OCI-LY3 (cell line): ENCODE measurements at regions not wholly inside any gene's neighbourhood (a gene's known extent, or its start where the extent isn't known, plus 50 kb on each side); places are given as distances from the start of the nearest gene placed in this dataset.

Experiments used
- H2AFZ ChIP-seq: fragments of 200-600, 300-600 bp; shearing (Covaris generic); 2 replicates; pipeline ENCODE4 v1.6.0; 2014; ENCODE audit warnings: antibody characterized with exemption, low read depth, low read length
- H3K27ac ChIP-seq: fragments of 200-600, 300-600 bp; sonication (generic); 2 replicates; pipeline ENCODE4 v1.5.1; 2014; ENCODE audit warnings: mild to moderate bottlenecking, low read length, moderate library complexity, mixed read lengths
- H3K27me3 ChIP-seq: fragments of 200-600, 300-600 bp; sonication (generic); 2 replicates; pipeline ENCODE4 v1.6.1; 2014; ENCODE audit warnings: low read depth, low read length, mixed read lengths
- H3K36me3 ChIP-seq: fragments of 200-600, 300-600 bp; sonication (generic); replicated peaks from 2 replicates; pipeline ENCODE3; 2014; ENCODE audit warnings: low read depth, low read length, mixed read lengths
- H3K4me1 ChIP-seq: fragments of 300-600, 200-600 bp; sonication (generic); 2 replicates; pipeline ENCODE4 v1.6.1; 2014; ENCODE audit warnings: low read length, mixed read lengths
- H3K4me2 ChIP-seq: fragments of 200-600, 300-600 bp; sonication (generic); 2 replicates; pipeline ENCODE4 v1.6.1; 2014; ENCODE audit warnings: low read length, mixed read lengths
- H3K4me3 ChIP-seq: fragments of 300-600, 200-600 bp; sonication (generic); 2 replicates; pipeline ENCODE4 v1.5.1; 2014; ENCODE audit warnings: antibody characterized with exemption, mild to moderate bottlenecking, low read length, moderate library complexity
- H3K79me2 ChIP-seq: fragments of 300-600, 200-600 bp; shearing (Covaris generic); 2 replicates; pipeline ENCODE4 v1.6.1; 2014; ENCODE audit warnings: mild to moderate bottlenecking, low read length, mixed read lengths
- H3K9ac ChIP-seq: fragments of 300-600, 200-600 bp; shearing (Covaris generic); 2 replicates; pipeline ENCODE4 v1.6.0; 2014; ENCODE audit warnings: mild to moderate bottlenecking, low read length, moderate library complexity
- H3K9me3 ChIP-seq: fragments of 200-600, 300-600 bp; shearing (Covaris generic); 2 replicates; pipeline ENCODE4 v1.6.1; 2014; ENCODE audit warnings: low read length, mixed read lengths; ENCODE audit not compliant: insufficient read depth
- H4K20me1 ChIP-seq: fragments of 200-600, 300-600 bp; sonication (generic); 2 replicates; pipeline ENCODE4 v1.6.1; 2016; ENCODE audit warnings: low read length, mixed read lengths; ENCODE audit not compliant: insufficient read depth
- EZH2phosphoT487 ChIP-seq: fragments of 200-600 bp; shearing (Covaris generic); IDR thresholded peaks from 2 replicates; pipeline ENCODE4 v1.6.1; 2018; ENCODE audit warnings: antibody characterized with exemption, mixed run types, low read depth
- TF ChIP-seq, protein P1 (sequence below): fragments of 200-600, 300-600 bp; sonication (generic); IDR thresholded peaks from 2 replicates; pipeline ENCODE4 v1.5.1; 2014; ENCODE audit warnings: antibody characterized with exemption, low read length, low read depth

GRCh38 chr1:30140566-30140965, 582.8 kb downstream of the MATN1 start:
- H3K4me1 ChIP-seq: no peaks in the 10 kb centered on the region
- H3K27me3 ChIP-seq: 0 out of 2 replicates have a peak, but pooled peaks cover 3% of the 10 kb centered on the region
- no peak for TF ChIP-seq EZH2phosphoT487
- TF ChIP-seq, protein P1, sequence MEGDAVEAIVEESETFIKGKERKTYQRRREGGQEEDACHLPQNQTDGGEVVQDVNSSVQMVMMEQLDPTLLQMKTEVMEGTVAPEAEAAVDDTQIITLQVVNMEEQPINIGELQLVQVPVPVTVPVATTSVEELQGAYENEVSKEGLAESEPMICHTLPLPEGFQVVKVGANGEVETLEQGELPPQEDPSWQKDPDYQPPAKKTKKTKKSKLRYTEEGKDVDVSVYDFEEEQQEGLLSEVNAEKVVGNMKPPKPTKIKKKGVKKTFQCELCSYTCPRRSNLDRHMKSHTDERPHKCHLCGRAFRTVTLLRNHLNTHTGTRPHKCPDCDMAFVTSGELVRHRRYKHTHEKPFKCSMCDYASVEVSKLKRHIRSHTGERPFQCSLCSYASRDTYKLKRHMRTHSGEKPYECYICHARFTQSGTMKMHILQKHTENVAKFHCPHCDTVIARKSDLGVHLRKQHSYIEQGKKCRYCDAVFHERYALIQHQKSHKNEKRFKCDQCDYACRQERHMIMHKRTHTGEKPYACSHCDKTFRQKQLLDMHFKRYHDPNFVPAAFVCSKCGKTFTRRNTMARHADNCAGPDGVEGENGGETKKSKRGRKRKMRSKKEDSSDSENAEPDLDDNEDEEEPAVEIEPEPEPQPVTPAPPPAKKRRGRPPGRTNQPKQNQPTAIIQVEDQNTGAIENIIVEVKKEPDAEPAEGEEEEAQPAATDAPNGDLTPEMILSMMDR: no peak
- H4K20me1 ChIP-seq: no peaks in the 10 kb centered on the region
- H3K4me3 ChIP-seq: no peak overlapping the region
- H3K4me2 ChIP-seq: no peak overlapping the region
- H3K9me3 ChIP-seq: no peaks in the 10 kb centered on the region
- H3K79me2 ChIP-seq: no peaks in the 10 kb centered on the region
- H3K36me3 ChIP-seq: no peaks in the 10 kb centered on the region
- H3K27ac ChIP-seq: no peak overlapping the region
- H3K9ac ChIP-seq: no peak overlapping the region
- H2AFZ ChIP-seq: no peak overlapping the region

DNA sequence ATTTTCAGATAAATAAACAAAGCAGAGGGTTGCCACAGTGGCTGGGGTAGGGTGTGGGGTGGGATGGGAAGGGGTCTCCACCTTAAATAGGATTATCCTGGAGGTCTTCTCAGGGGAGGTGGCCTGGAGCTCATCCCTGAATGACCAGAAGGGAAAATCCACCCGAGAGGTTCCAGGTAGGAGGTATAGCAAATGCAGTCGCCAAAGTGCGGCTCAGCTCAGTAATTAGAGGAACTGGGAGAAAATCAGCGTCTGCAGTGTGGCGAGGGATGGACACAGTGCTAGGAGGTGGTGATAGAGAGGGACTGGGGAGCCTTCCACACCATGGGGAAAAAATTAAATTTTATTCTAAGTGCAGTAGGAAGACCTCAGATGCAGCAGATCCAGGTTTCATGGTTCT, 584.5 kb downstream of the MATN1 start:
- Histone ChIP-seq H3K4me3 (no peak overlapping the region), H3K27me3 (0 out of 2 replicates have a peak, but pooled peaks cover 3% of the 10 kb centered on the region), H3K79me2 (no peaks in the 10 kb centered on the region), H3K4me1 (no peaks in the 10 kb centered on the region), H3K9ac (no peak overlapping the region), H3K36me3 (no peaks in the 10 kb centered on the region), H3K27ac (no peak overlapping the region), H4K20me1 (no peaks in the 10 kb centered on the region), H3K4me2 (no peak overlapping the region), H3K9me3 (no peaks in the 10 kb centered on the region), H2AFZ (no peak overlapping the region)
- TF ChIP-seq, protein P1: no peak
- no peak for TF ChIP-seq EZH2phosphoT487

GRCh38 chr1:30137001-30137400, 586.4 kb downstream of the MATN1 start:
- no peaks in the 10 kb centered on the region for H4K20me1 ChIP-seq
- no peaks in the 10 kb centered on the region for H3K9me3 ChIP-seq
- H3K4me2 ChIP-seq: no peak overlapping the region
- H2AFZ ChIP-seq: no peak overlapping the region
- no peak overlapping the region for H3K4me3 ChIP-seq
- H3K27me3 ChIP-seq: 0 out of 2 replicates have a peak, but pooled peaks cover 3% of the 10 kb centered on the region
- H3K79me2 ChIP-seq: no peaks in the 10 kb centered on the region
- no peak overlapping the region for H3K9ac ChIP-seq
- no peaks in the 10 kb centered on the region for H3K4me1 ChIP-seq
- no peak overlapping the region for H3K27ac ChIP-seq
- TF ChIP-seq, protein P1: no peak
- no peak for TF ChIP-seq EZH2phosphoT487
- H3K36me3 ChIP-seq: no peaks in the 10 kb centered on the region

DNA sequence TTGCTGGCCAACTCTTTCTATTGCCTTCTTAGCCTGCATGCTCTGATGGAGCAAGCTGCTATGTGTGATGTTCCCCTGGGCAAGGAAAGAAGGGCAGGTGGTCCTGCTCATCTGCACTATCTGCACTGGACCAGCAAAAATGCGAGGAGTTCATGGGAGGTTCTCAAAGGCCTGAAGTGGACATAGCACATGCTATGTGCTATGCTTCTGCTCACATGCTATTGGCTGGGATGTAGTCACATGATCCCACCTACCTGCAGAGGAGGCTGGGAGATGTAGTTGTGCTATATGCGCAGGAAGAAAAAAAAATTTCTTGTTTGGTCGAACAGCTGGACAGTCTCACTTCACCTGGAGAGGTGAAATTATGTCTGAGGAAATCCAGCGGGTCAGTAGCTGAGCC, 587.7 kb downstream of the MATN1 start:
- H2AFZ ChIP-seq: no peak overlapping the region
- no peaks in the 10 kb centered on the region for H3K36me3 ChIP-seq
- no peaks in the 10 kb centered on the region for H3K79me2 ChIP-seq
- no peak for TF ChIP-seq EZH2phosphoT487
- TF ChIP-seq, protein P1: no peak
- no peaks in the 10 kb centered on the region for H4K20me1 ChIP-seq
- no peak overlapping the region for H3K9ac ChIP-seq
- H3K4me1 ChIP-seq: no peaks in the 10 kb centered on the region
- no peaks in the 10 kb centered on the region for H3K9me3 ChIP-seq
- H3K4me3 ChIP-seq: no peak overlapping the region
- no peak overlapping the region for H3K27ac ChIP-seq
- H3K4me2 ChIP-seq: no peak overlapping the region
- H3K27me3 ChIP-seq: 0 out of 2 replicates have a peak, but pooled peaks cover 3% of the 10 kb centered on the region
